Prostate gland (tissue), 2 donors: ENCODE measurements at regions not wholly inside any gene's neighbourhood (a gene's known extent, or its start where the extent isn't known, plus 50 kb on each side); places are given as distances from the start of the nearest gene placed in this dataset.

Source experiments
- DNase-seq: peaks from one replicate; pipeline ENCODE4 v3.0.0-alpha.2; 2019; ENCODE audit warnings: low spot score
- H3K27ac ChIP-seq, 2 donors: fragments of 200-600 bp; sonication (generic); 2 replicates each; pipeline ENCODE4 v1.5.1; 2017 to 2019
- H3K27me3 ChIP-seq: fragments of 200-600 bp; sonication (generic); replicated peaks from 2 replicates; pipeline ENCODE4 v1.5.1; 2019; ENCODE audit not compliant: insufficient read depth
- H3K36me3 ChIP-seq, 2 donors: fragments of 200-600 bp; sonication (generic); 1 replicate in 1 of 2; 2 replicates in 1 of 2; pipeline versions ENCODE4 v1.5.1 to v1.8.1; 2017 to 2019
- H3K4me1 ChIP-seq: fragments of 200-600 bp; sonication (generic); replicated peaks from 2 replicates; pipeline ENCODE4 v1.5.1; 2019
- H3K4me3 ChIP-seq, 2 donors: fragments of 200-600 bp; sonication (generic); 2 replicates each; pipeline ENCODE4 v1.5.1; 2017 to 2019
- H3K9me3 ChIP-seq: fragments of 200-600 bp; sonication (generic); 2 replicates; pipeline ENCODE4 v1.5.1; 2017
- POLR2A ChIP-seq: fragments of 450-650 bp; IDR thresholded peaks from one replicate; pipeline ENCODE4 v1.6.1; 2016; ENCODE audit warnings: antibody characterized with exemption, mild to moderate bottlenecking
- POLR2AphosphoS5 ChIP-seq: sonication (generic); formaldehyde crosslinking; IDR thresholded peaks from one replicate; pipeline ENCODE4 v1.6.1; 2017; ENCODE audit warnings: antibody characterized with exemption
- WGBS: methylation state at CpG from one replicate; pipeline ENCODE4 v1.1.5; 2018; 5-methylcytosine and 5-hydroxymethylcytosine counted together
- intact Hi-C: fragments of 100-400 bp; cut with DNase I; formaldehyde crosslinking; loops from one replicate; pipeline ENCODE4 v1.14.2; 2022
- TF ChIP-seq, protein P1 (sequence below), 4 experiments: fragments of 200-600 bp in 2 of 4; fragments of 450-650 bp in 2 of 4; sonication (generic) in 2 of 4; IDR thresholded peaks; 1 replicate in 3 of 4; 2 replicates in 1 of 4; pipeline ENCODE4 v1.5.1; 2016 to 2019; ENCODE audit warnings: antibody characterized with exemption in 4 of 4, mild to moderate bottlenecking in 2 of 4, moderate library complexity in 2 of 4

DNA sequence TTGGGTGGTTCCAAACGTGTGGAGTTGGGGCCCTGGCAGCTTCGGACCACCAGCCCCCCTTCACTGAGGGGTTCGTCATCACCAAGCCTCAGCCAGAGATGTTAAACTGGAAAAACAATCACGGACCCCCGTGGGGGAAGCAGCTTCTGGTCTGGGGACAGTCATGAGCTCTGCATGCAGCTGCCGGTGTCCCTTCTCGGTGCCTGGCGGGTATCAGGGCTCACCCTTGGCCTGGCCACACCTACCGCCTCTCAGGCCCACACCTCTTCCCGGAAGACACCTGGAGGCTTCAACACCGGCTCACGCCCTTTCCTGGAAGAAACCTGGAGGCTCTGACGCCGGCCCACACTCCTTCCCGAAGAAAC is 77.8 kb upstream of the BHLHE23 start:
- TF ChIP-seq, protein P1, sequence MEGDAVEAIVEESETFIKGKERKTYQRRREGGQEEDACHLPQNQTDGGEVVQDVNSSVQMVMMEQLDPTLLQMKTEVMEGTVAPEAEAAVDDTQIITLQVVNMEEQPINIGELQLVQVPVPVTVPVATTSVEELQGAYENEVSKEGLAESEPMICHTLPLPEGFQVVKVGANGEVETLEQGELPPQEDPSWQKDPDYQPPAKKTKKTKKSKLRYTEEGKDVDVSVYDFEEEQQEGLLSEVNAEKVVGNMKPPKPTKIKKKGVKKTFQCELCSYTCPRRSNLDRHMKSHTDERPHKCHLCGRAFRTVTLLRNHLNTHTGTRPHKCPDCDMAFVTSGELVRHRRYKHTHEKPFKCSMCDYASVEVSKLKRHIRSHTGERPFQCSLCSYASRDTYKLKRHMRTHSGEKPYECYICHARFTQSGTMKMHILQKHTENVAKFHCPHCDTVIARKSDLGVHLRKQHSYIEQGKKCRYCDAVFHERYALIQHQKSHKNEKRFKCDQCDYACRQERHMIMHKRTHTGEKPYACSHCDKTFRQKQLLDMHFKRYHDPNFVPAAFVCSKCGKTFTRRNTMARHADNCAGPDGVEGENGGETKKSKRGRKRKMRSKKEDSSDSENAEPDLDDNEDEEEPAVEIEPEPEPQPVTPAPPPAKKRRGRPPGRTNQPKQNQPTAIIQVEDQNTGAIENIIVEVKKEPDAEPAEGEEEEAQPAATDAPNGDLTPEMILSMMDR (IDR thresholded peaks at IDR 0.05): no peak
- TF ChIP-seq POLR2AphosphoS5 (no peak), POLR2A (no peak)
- no peaks in the 10 kb centered on the region for H3K4me1 ChIP-seq
- no peak overlapping the region for H3K27ac ChIP-seq
- WGBS: 64% methylated on average over 15 of the region's 15 CpGs
- intact Hi-C loops: no loop called here
- H3K9me3 ChIP-seq: no peaks in the 10 kb centered on the region
- no peaks in the 10 kb centered on the region for H3K36me3 ChIP-seq
- no peak overlapping the region for H3K4me3 ChIP-seq
- DNase-seq: no peak
- H3K27me3 ChIP-seq: peaks cover 8% of the 10 kb centered on the region

DNA sequence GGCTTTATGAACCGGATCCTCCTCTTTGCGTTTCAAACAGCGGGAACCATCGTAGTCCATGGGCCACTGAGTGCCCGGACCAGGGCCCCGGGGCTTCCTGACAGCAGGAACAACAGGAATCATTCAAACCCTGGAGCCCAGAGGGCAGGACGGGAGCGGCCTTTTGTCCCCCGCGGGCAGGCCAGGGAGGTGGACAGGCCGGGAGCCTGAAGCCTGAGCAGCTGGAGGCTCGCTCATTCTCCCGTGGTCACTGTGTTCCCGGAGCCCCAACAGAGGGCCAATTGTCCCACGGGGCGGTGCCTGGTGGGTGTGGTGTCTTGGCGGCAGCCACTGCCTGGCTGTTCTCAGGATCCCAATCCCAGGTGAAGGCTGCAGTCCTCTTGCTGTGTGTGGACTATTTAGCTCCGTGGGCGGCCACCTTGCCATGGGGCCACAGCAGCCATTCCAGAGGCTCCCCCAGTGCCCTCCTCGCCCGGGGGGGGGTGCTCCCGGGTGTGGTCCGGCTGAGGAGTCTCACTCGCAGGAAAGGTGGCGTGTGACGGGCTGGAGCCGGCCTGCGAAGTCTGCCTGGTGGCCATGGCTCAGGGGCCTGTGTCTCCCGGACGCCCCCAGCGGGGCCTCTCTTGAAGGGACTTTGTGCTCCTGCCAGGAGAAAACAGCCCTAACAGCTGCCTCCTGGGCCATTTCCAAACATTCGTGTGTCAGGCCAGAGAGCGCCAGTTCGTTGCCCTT is 77.2 kb upstream of the BHLHE23 start:
- Histone ChIP-seq H3K27me3 (peaks cover 8% of the 10 kb centered on the region), H3K36me3 (no peaks in the 10 kb centered on the region), H3K27ac (no peak overlapping the region), H3K9me3 (no peaks in the 10 kb centered on the region), H3K4me1 (no peaks in the 10 kb centered on the region), H3K4me3 (no peak overlapping the region)
- WGBS: 68% methylated on average over 30 of the region's 34 CpGs
- intact Hi-C loops: no loop called here
- DNase-seq: no peak
- no peak for TF ChIP-seq POLR2AphosphoS5
- no peak for TF ChIP-seq POLR2A
- TF ChIP-seq, protein P1 (IDR thresholded peaks at IDR 0.05): no peak

DNA sequence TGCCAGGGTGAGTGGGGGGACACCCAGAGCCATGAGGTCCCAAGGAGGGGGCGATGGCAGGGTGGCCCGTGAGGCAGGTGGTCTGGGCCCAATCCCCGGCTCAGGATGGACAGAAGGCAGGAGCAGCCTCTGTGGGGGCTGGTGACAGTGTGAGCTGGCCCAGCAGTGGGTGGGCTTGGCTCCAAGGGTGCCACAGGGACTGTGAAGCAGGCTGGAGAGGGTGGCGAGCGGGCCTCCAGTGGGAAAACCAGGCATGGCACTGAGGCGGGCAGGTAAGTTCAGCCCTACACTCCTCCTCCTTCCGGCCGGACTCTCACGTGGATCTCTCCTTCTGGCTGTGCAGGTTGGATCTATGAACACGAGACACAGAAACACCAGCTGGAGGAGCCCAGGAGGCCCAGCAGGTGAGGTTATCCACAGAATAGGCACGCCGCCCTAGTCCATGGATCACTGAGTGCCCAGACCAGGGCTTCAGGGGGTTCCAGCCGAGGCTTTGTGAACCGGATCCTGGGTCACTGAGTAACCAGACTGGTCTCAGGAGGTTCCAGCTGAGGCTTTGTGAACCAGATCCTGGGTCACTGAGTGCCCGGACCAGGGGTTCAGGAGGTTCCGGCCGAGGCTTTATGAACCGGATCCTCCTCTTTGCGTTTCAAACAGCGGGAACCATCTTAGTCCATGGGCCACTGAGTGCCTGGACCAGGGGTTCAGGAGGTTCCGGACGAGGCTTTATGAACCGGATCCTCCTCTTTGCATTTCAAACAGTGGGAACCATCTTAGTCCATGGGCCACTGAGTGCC is 76.4 kb upstream of the BHLHE23 start:
- H3K27ac ChIP-seq: no peak overlapping the region
- no peak for TF ChIP-seq POLR2A
- no peak for TF ChIP-seq POLR2AphosphoS5
- TF ChIP-seq, protein P1 (IDR thresholded peaks at IDR 0.05): no peak
- H3K4me1 ChIP-seq: no peaks in the 10 kb centered on the region
- no peaks in the 10 kb centered on the region for H3K36me3 ChIP-seq
- H3K27me3 ChIP-seq: peaks cover 8% of the 10 kb centered on the region
- WGBS: 88% methylated on average over 23 of the region's 23 CpGs
- DNase-seq: no peak
- intact Hi-C loops: no loop called here
- H3K9me3 ChIP-seq: no peaks in the 10 kb centered on the region
- no peak overlapping the region for H3K4me3 ChIP-seq

DNA sequence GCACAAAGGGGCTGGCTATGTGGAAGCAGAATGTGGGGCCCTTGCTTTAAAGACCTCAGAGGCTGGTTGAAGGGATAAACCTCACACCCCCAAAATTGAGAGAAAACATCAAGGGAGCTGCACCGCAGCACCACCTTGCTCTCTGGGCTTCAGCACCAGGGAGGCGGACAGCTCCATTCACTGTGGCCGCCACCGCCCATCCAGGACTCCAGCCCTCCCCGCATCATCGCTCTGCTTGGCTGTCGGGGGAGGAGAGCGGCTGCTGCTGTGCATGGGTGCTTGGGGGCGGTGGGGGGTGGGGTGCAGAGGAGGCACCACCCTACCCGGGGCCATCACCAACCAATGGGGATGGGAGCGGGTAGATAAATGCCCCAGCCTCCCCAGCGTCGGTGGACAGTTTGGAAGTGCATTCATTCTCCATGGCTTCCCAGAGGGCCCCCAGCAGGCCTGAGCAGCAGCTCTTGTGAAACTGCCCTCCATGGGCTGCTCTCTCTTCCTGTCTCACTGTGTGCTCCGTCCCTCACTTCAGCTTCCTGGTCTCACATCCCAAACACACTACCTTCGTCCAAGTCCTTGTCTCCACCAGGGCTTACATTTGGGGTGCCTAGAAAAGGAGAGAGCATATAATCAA is 75.7 kb upstream of the BHLHE23 start:
- no peak overlapping the region for H3K27ac ChIP-seq
- WGBS: 10% methylated on average over 15 of the region's 15 CpGs
- no peak overlapping the region for H3K4me3 ChIP-seq
- DNase-seq: no peak
- no peaks in the 10 kb centered on the region for H3K36me3 ChIP-seq
- H3K27me3 ChIP-seq: peaks cover 8% of the 10 kb centered on the region
- intact Hi-C loops: no loop called here
- TF ChIP-seq POLR2A (no peak), POLR2AphosphoS5 (no peak)
- TF ChIP-seq, protein P1 (IDR thresholded peaks at IDR 0.05): no peak
- no peaks in the 10 kb centered on the region for H3K9me3 ChIP-seq
- H3K4me1 ChIP-seq: no peaks in the 10 kb centered on the region
